ENCODE measurements at regions not wholly inside any gene's neighbourhood (a gene's known extent, or its start where the extent isn't known, plus 50 kb on each side); places are given as distances from the start of the nearest gene placed in this dataset.

- WGBS: no CpG with 5 or more reads among the region's 1 CpG
Measured at GRCh38 chr17:69704935-69705334, 290.4 kb downstream of the MAP2K6 start.

GRCh38 chr17:69706127-69706526, 291.6 kb downstream of the MAP2K6 start:
- Histone ChIP-seq H3K27ac (ENCODE audit: low read depth, low read length) (no peak overlapping the region), H3K9ac (ENCODE audit: low read depth, low read length) (no peak overlapping the region), H3K9me3 (ENCODE audit: insufficient read depth, low read depth, low read length) (no peaks in the 10 kb centered on the region), H3K4me3 (ENCODE audit: low read length) (no peak overlapping the region), H3K4me1 (ENCODE audit: insufficient read depth, low read length) (no peaks in the 10 kb centered on the region), H3K36me3 (ENCODE audit: insufficient read depth, low read length) (no peaks in the 10 kb centered on the region), H3K27me3 (ENCODE audit: insufficient read depth, low read length) (no peaks in the 10 kb centered on the region)
- WGBS: 95% methylated on average over 2 of the region's 2 CpGs

More at GRCh38 chr17:69704935-69705334, 290.4 kb downstream of the MAP2K6 start:
- Histone ChIP-seq H3K4me3 (ENCODE audit: low read length) (no peak overlapping the region), H3K27ac (ENCODE audit: low read depth, low read length) (no peak overlapping the region), H3K9me3 (ENCODE audit: insufficient read depth, low read depth, low read length) (no peaks in the 10 kb centered on the region), H3K27me3 (ENCODE audit: insufficient read depth, low read length) (no peaks in the 10 kb centered on the region), H3K9ac (ENCODE audit: low read depth, low read length) (no peak overlapping the region), H3K36me3 (ENCODE audit: insufficient read depth, low read length) (no peaks in the 10 kb centered on the region), H3K4me1 (ENCODE audit: insufficient read depth, low read length) (no peaks in the 10 kb centered on the region)

GRCh38 chr17:69709441-69709840, 294.9 kb downstream of the MAP2K6 start:
- Histone ChIP-seq H3K4me3 (ENCODE audit: low read length) (no peak overlapping the region), H3K27ac (ENCODE audit: low read depth, low read length) (no peak overlapping the region), H3K27me3 (ENCODE audit: insufficient read depth, low read length) (no peaks in the 10 kb centered on the region), H3K9ac (ENCODE audit: low read depth, low read length) (no peak overlapping the region), H3K4me1 (ENCODE audit: insufficient read depth, low read length) (no peaks in the 10 kb centered on the region), H3K36me3 (ENCODE audit: insufficient read depth, low read length) (no peaks in the 10 kb centered on the region), H3K9me3 (ENCODE audit: insufficient read depth, low read depth, low read length) (no peaks in the 10 kb centered on the region)
- 94% methylated on average over 6 of the region's 6 CpGs for WGBS

- Histone ChIP-seq H3K4me3 (ENCODE audit: low read length) (no peak overlapping the region), H3K27me3 (ENCODE audit: insufficient read depth, low read length) (no peaks in the 10 kb centered on the region), H3K36me3 (ENCODE audit: insufficient read depth, low read length) (no peaks in the 10 kb centered on the region), H3K9ac (ENCODE audit: low read depth, low read length) (no peak overlapping the region), H3K9me3 (ENCODE audit: insufficient read depth, low read depth, low read length) (no peaks in the 10 kb centered on the region), H3K27ac (ENCODE audit: low read depth, low read length) (no peak overlapping the region), H3K4me1 (ENCODE audit: insufficient read depth, low read length) (no peaks in the 10 kb centered on the region)
- WGBS: 93% methylated on average over 1 of the region's 2 CpGs
Measured at GRCh38 chr17:69710926-69711325, 296.4 kb downstream of the MAP2K6 start.

GRCh38 chr17:69711541-69711940, 297.0 kb downstream of the MAP2K6 start:
- Histone ChIP-seq H3K9me3 (ENCODE audit: insufficient read depth, low read depth, low read length) (no peaks in the 10 kb centered on the region), H3K4me1 (ENCODE audit: insufficient read depth, low read length) (no peaks in the 10 kb centered on the region), H3K36me3 (ENCODE audit: insufficient read depth, low read length) (no peaks in the 10 kb centered on the region), H3K9ac (ENCODE audit: low read depth, low read length) (no peak overlapping the region), H3K27ac (ENCODE audit: low read depth, low read length) (no peak overlapping the region), H3K4me3 (ENCODE audit: low read length) (no peak overlapping the region), H3K27me3 (ENCODE audit: insufficient read depth, low read length) (no peaks in the 10 kb centered on the region)
- 91% methylated on average over 4 of the region's 4 CpGs for WGBS

GRCh38 chr17:69712801-69713311, 298.4 kb downstream of the MAP2K6 start:
- no peaks in the 10 kb centered on the region for H3K4me1 ChIP-seq (ENCODE audit: insufficient read depth, low read length)
- no peak overlapping the region for H3K4me3 ChIP-seq (ENCODE audit: low read length)
- 87% methylated on average over 2 of the region's 2 CpGs for WGBS
- no peaks in the 10 kb centered on the region for H3K9me3 ChIP-seq (ENCODE audit: insufficient read depth, low read depth, low read length)
- no peak overlapping the region for H3K9ac ChIP-seq (ENCODE audit: low read depth, low read length)
- H3K27ac ChIP-seq (ENCODE audit: low read depth, low read length): no peak overlapping the region
- H3K27me3 ChIP-seq (ENCODE audit: insufficient read depth, low read length): no peaks in the 10 kb centered on the region
- H3K36me3 ChIP-seq (ENCODE audit: insufficient read depth, low read length): no peaks in the 10 kb centered on the region

- Histone ChIP-seq H3K27ac (ENCODE audit: low read depth, low read length) (no peak overlapping the region), H3K36me3 (ENCODE audit: insufficient read depth, low read length) (no peaks in the 10 kb centered on the region), H3K4me1 (ENCODE audit: insufficient read depth, low read length) (no peaks in the 10 kb centered on the region)
Measured at GRCh38 chr17:69713815-69714214, 299.3 kb downstream of the MAP2K6 start.

GRCh38 chr17:69714669-69715068, 300.2 kb downstream of the MAP2K6 start:
- Histone ChIP-seq H3K9me3 (ENCODE audit: insufficient read depth, low read depth, low read length) (no peaks in the 10 kb centered on the region), H3K27me3 (ENCODE audit: insufficient read depth, low read length) (no peaks in the 10 kb centered on the region), H3K4me3 (ENCODE audit: low read length) (no peak overlapping the region), H3K36me3 (ENCODE audit: insufficient read depth, low read length) (no peaks in the 10 kb centered on the region), H3K9ac (ENCODE audit: low read depth, low read length) (no peak overlapping the region), H3K4me1 (ENCODE audit: insufficient read depth, low read length) (no peaks in the 10 kb centered on the region), H3K27ac (ENCODE audit: low read depth, low read length) (no peak overlapping the region)
- WGBS: 93% methylated on average over 2 of the region's 2 CpGs

More at GRCh38 chr17:69713815-69714214, 299.3 kb downstream of the MAP2K6 start:
- Histone ChIP-seq H3K9ac (ENCODE audit: low read depth, low read length) (no peak overlapping the region), H3K4me3 (ENCODE audit: low read length) (no peak overlapping the region), H3K27me3 (ENCODE audit: insufficient read depth, low read length) (no peaks in the 10 kb centered on the region), H3K9me3 (ENCODE audit: insufficient read depth, low read depth, low read length) (no peaks in the 10 kb centered on the region)
- WGBS: 100% methylated on average over 4 of the region's 4 CpGs

- Histone ChIP-seq H3K36me3 (ENCODE audit: insufficient read depth, low read length) (no peaks in the 10 kb centered on the region), H3K27ac (ENCODE audit: low read depth, low read length) (no peak overlapping the region), H3K4me1 (ENCODE audit: insufficient read depth, low read length) (no peaks in the 10 kb centered on the region), H3K4me3 (ENCODE audit: low read length) (no peak overlapping the region), H3K9me3 (ENCODE audit: insufficient read depth, low read depth, low read length) (no peaks in the 10 kb centered on the region), H3K9ac (ENCODE audit: low read depth, low read length) (no peak overlapping the region), H3K27me3 (ENCODE audit: insufficient read depth, low read length) (no peaks in the 10 kb centered on the region)
- WGBS: 99% methylated on average over 3 of the region's 4 CpGs
Measured at GRCh38 chr17:69715656-69716055, 301.2 kb downstream of the MAP2K6 start.

- 95% methylated on average over 6 of the region's 6 CpGs for WGBS
- Histone ChIP-seq H3K4me3 (ENCODE audit: low read length) (no peak overlapping the region), H3K9ac (ENCODE audit: low read depth, low read length) (no peak overlapping the region), H3K36me3 (ENCODE audit: insufficient read depth, low read length) (no peaks in the 10 kb centered on the region), H3K27ac (ENCODE audit: low read depth, low read length) (no peak overlapping the region), H3K4me1 (ENCODE audit: insufficient read depth, low read length) (no peaks in the 10 kb centered on the region), H3K9me3 (ENCODE audit: insufficient read depth, low read depth, low read length) (no peaks in the 10 kb centered on the region), H3K27me3 (ENCODE audit: insufficient read depth, low read length) (no peaks in the 10 kb centered on the region)
Measured at GRCh38 chr17:69716556-69716955, 302.1 kb downstream of the MAP2K6 start.

GRCh38 chr17:69717214-69717613, 302.7 kb downstream of the MAP2K6 start:
- Histone ChIP-seq H3K9me3 (ENCODE audit: insufficient read depth, low read depth, low read length) (no peaks in the 10 kb centered on the region), H3K4me1 (ENCODE audit: insufficient read depth, low read length) (no peaks in the 10 kb centered on the region), H3K27ac (ENCODE audit: low read depth, low read length) (no peak overlapping the region), H3K9ac (ENCODE audit: low read depth, low read length) (no peak overlapping the region), H3K4me3 (ENCODE audit: low read length) (no peak overlapping the region), H3K27me3 (ENCODE audit: insufficient read depth, low read length) (no peaks in the 10 kb centered on the region), H3K36me3 (ENCODE audit: insufficient read depth, low read length) (no peaks in the 10 kb centered on the region)
- 76% methylated on average over 2 of the region's 2 CpGs for WGBS

- Histone ChIP-seq H3K27me3 (ENCODE audit: insufficient read depth, low read length) (no peaks in the 10 kb centered on the region), H3K27ac (ENCODE audit: low read depth, low read length) (no peak overlapping the region), H3K9ac (ENCODE audit: low read depth, low read length) (no peak overlapping the region), H3K4me1 (ENCODE audit: insufficient read depth, low read length) (no peaks in the 10 kb centered on the region), H3K4me3 (ENCODE audit: low read length) (no peak overlapping the region), H3K36me3 (ENCODE audit: insufficient read depth, low read length) (no peaks in the 10 kb centered on the region), H3K9me3 (ENCODE audit: insufficient read depth, low read depth, low read length) (no peaks in the 10 kb centered on the region)
- WGBS: 94% methylated on average over 4 of the region's 4 CpGs
Measured at GRCh38 chr17:69717819-69718218, 303.3 kb downstream of the MAP2K6 start.

Measured in HUES64 (cell line).